Breast epithelium (tissue), 3 donors: ENCODE measurements at regions not wholly inside any gene's neighbourhood (a gene's known extent, or its start where the extent isn't known, plus 50 kb on each side); places are given as distances from the start of the nearest gene placed in this dataset.

Experiments used
- CTCF ChIP-seq, 3 donors: fragments of 450-650 bp; IDR thresholded peaks; one replicate each; pipeline ENCODE4 v1.5.1; 2016 to 2017; ENCODE audit warnings: antibody characterized with exemption in 3 of 3, mild to moderate bottlenecking in 3 of 3, moderate library complexity in 3 of 3
- POLR2A ChIP-seq: fragments of 450-650 bp; IDR thresholded peaks from one replicate; pipeline ENCODE4 v1.6.1; 2016; ENCODE audit warnings: antibody characterized with exemption, mild to moderate bottlenecking, moderate library complexity
- POLR2AphosphoS5 ChIP-seq, 3 donors: sonication (generic); formaldehyde crosslinking; IDR thresholded peaks; one replicate each; pipeline ENCODE4 v1.6.1; 2017; ENCODE audit warnings: antibody characterized with exemption in 3 of 3

DNA sequence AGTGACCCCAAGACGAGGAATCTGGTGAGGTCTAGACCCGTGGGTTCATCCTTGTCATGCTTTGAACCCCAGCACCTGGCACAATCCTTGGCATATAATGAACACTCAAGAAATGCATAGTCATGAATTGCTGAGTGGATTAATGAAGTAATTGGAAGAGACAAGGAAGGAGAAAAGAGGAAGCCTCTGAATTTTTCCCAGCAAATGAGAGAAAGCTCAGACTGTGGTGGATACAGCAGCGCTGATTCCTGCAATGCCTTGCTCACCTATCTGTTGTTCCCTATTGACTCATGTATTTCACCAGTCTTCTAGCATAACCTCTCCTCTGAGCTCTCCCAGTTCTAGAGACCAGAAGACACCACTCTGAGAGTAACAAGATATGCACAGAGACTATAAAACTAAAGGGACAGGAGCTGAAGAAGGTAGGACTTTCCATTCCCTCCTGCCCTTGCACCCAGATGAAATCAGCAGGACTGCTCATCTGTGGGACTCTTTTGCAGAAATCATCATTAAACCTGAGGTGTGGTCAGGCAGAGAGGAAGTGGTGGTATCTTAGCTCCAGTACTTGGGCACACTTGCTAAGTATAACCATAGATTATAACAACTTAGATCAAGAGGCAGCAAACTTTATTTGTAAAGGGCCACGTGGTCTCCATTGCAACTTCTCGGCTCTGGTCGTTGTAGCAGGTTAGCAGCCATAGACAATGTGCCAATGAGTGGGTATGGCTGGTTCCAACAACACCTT, 102.8 kb downstream of the MAF start:
- TF ChIP-seq CTCF (IDR thresholded peaks at IDR 0.05) (no peak), POLR2A (no peak), POLR2AphosphoS5 (IDR thresholded peaks at IDR 0.05) (no peak)
